ENCODE measurements at regions not wholly inside any gene's neighbourhood (a gene's known extent, or its start where the extent isn't known, plus 50 kb on each side); places are given as distances from the start of the nearest gene placed in this dataset.

GRCh38 chr1:95380909-95381308, 146.9 kb downstream of the RWDD3 start:
- DNase-seq: no peak
- no peaks in the 10 kb centered on the region for H3K36me3 Mint-ChIP-seq (ENCODE audit: low read depth)
- CTCF ChIA-PET: no interaction called here
- no peaks in the 10 kb centered on the region for H3K27me3 Mint-ChIP-seq (ENCODE audit: low read depth)
- no peak overlapping the region for H3K27ac Mint-ChIP-seq
- H3K4me3 Mint-ChIP-seq: no peak overlapping the region
- intact Hi-C loops (cut with micrococcal nuclease): no loop called here
- no peaks in the 10 kb centered on the region for H3K4me1 Mint-ChIP-seq (ENCODE audit: low read depth)
- no peaks in the 10 kb centered on the region for H3K9me3 Mint-ChIP-seq

DNA sequence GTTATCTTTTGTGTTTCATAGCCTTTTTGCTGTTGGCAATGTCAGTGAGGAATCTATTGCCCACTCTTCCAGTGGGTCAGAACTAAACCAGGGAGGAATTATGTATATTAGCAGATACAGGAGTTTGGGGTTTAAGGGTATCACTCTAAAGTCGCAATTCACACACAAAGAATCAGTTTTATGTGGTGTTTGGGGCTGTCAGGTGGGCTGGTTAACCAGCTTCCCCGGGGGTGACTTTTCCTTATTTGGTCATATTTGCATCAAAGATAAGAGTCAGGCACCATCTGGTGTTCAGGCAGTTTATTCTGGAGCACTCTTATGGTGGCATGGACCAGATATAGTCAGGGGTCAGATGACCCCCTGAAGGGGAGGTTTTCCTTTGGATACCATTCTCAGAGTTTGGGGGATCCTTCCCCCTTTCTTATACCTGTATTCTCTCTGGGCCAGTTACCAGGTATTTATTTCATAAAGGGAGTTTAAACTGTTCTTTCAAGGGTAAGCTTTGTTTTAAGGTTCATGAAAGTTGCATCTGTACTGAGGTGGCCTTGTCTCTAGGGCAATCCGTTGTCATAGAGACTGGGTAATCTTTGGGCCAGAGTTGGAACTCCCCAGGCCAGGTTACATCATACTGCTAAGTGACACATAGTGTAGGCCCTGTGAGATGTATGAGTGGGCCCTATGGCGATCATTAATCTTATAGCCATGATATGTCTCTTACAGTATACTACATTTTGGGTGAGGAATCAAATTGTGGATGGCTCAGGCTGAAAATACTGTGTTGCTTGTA, 148.2 kb downstream of the RWDD3 start:
- CTCF ChIA-PET: no interaction called here
- no peak for DNase-seq

GRCh38 chr1:95383111-95383510, 149.1 kb downstream of the RWDD3 start:
- CTCF ChIA-PET: no interaction called here
- intact Hi-C loops (cut with micrococcal nuclease): no loop called here
- no peaks in the 10 kb centered on the region for H3K27me3 Mint-ChIP-seq (ENCODE audit: low read depth)

More for the DNA sequence above, 148.2 kb downstream of the RWDD3 start:
- intact Hi-C loops (cut with micrococcal nuclease): no loop called here
- Mint-ChIP-seq H3K4me1 (ENCODE audit: low read depth) (no peaks in the 10 kb centered on the region), H3K4me3 (no peak overlapping the region), H3K27ac (no peak overlapping the region), H3K9me3 (no peaks in the 10 kb centered on the region), H3K27me3 (ENCODE audit: low read depth) (no peaks in the 10 kb centered on the region), H3K36me3 (ENCODE audit: low read depth) (no peaks in the 10 kb centered on the region)

GRCh38 chr1:95384567-95384966, 150.6 kb downstream of the RWDD3 start:
- Mint-ChIP-seq H3K27me3 (ENCODE audit: low read depth) (no peaks in the 10 kb centered on the region), H3K4me1 (ENCODE audit: low read depth) (no peaks in the 10 kb centered on the region), H3K27ac (no peak overlapping the region), H3K4me3 (no peak overlapping the region), H3K9me3 (no peaks in the 10 kb centered on the region), H3K36me3 (ENCODE audit: low read depth) (no peaks in the 10 kb centered on the region)
- peak; percentile 43 for DNase-seq
- intact Hi-C loops (cut with micrococcal nuclease): no loop called here
- CTCF ChIA-PET: no interaction called here

More at GRCh38 chr1:95383111-95383510, 149.1 kb downstream of the RWDD3 start:
- no peak for DNase-seq
- Mint-ChIP-seq H3K9me3 (no peaks in the 10 kb centered on the region), H3K4me1 (ENCODE audit: low read depth) (no peaks in the 10 kb centered on the region), H3K36me3 (ENCODE audit: low read depth) (no peaks in the 10 kb centered on the region), H3K4me3 (no peak overlapping the region), H3K27ac (no peak overlapping the region)

- Mint-ChIP-seq H3K27ac (no peak overlapping the region), H3K4me3 (no peak overlapping the region), H3K36me3 (ENCODE audit: low read depth) (no peaks in the 10 kb centered on the region), H3K4me1 (ENCODE audit: low read depth) (no peaks in the 10 kb centered on the region), H3K27me3 (ENCODE audit: low read depth) (no peaks in the 10 kb centered on the region), H3K9me3 (no peaks in the 10 kb centered on the region)
- intact Hi-C loops (cut with micrococcal nuclease): no loop called here
- no peak for DNase-seq
- CTCF ChIA-PET: no interaction called here
Measured at GRCh38 chr1:95386371-95386770, 152.4 kb downstream of the RWDD3 start.

DNA sequence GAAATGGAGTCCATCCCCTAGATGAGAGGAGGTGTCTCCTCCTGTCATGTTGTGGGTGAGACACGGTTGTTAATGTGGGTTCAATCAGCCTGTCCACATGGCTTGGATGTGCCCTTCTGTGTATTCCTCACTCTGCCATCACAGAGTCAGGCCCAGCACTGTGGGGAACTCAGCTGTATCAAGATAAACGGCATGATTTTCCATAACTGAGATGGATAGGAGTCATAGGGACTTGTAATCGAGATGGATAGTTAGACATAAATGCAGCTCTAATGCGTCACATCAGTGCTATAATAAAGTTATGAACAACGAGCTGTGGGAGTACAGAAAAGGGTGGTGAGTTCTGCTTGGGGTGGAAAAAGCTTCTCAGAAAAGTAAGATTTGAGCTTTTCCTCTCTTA, 152.9 kb downstream of the RWDD3 start:
- no peaks in the 10 kb centered on the region for H3K4me1 Mint-ChIP-seq (ENCODE audit: low read depth)
- no peak for DNase-seq
- no peak overlapping the region for H3K4me3 Mint-ChIP-seq
- no peaks in the 10 kb centered on the region for H3K27me3 Mint-ChIP-seq (ENCODE audit: low read depth)
- no peaks in the 10 kb centered on the region for H3K36me3 Mint-ChIP-seq (ENCODE audit: low read depth)
- no peaks in the 10 kb centered on the region for H3K9me3 Mint-ChIP-seq
- intact Hi-C loops (cut with micrococcal nuclease): no loop called here
- CTCF ChIA-PET: no interaction called here
- no peak overlapping the region for H3K27ac Mint-ChIP-seq

- CTCF ChIA-PET: no interaction called here
- H3K36me3 Mint-ChIP-seq (ENCODE audit: low read depth): no peaks in the 10 kb centered on the region
- H3K4me1 Mint-ChIP-seq (ENCODE audit: low read depth): no peaks in the 10 kb centered on the region
- DNase-seq: no peak
- H3K4me3 Mint-ChIP-seq: no peak overlapping the region
- intact Hi-C loops (cut with micrococcal nuclease): no loop called here
- H3K27me3 Mint-ChIP-seq (ENCODE audit: low read depth): peaks cover 2% of the 10 kb centered on the region
- no peak overlapping the region for H3K27ac Mint-ChIP-seq
- no peaks in the 10 kb centered on the region for H3K9me3 Mint-ChIP-seq
Measured at GRCh38 chr1:95388031-95388430, 154.0 kb downstream of the RWDD3 start.

GRCh38 chr1:95393434-95393833, 159.4 kb downstream of the RWDD3 start:
- no peaks in the 10 kb centered on the region for H3K36me3 Mint-ChIP-seq (ENCODE audit: low read depth)
- H3K4me1 Mint-ChIP-seq (ENCODE audit: low read depth): no peaks in the 10 kb centered on the region
- no peak overlapping the region for H3K4me3 Mint-ChIP-seq
- H3K9me3 Mint-ChIP-seq: no peaks in the 10 kb centered on the region
- CTCF ChIA-PET: no interaction called here
- no peak overlapping the region for H3K27ac Mint-ChIP-seq
- DNase-seq: no peak
- peaks cover 5% of the 10 kb centered on the region for H3K27me3 Mint-ChIP-seq (ENCODE audit: low read depth)
- intact Hi-C loops (cut with micrococcal nuclease): no loop called here

DNA sequence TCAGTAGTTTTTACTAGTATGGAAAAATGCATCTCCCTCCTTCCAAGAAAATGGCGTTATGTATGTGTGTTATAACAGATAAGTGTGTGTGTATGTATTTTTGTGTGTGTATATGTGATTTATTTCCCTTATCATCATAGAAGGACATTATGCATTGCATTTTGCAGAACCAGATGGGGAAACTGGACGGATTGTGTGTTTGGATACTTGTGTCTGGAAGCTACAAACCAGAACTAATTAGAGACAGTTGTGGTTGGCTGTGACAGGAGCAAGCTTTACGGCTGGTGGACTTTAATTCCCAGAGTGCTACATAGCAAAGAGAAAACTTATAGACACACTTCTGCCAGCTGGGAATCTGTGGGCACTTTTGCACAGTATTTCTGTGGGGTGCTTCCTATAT, 162.5 kb downstream of the RWDD3 start:
- no peak overlapping the region for H3K4me3 Mint-ChIP-seq
- peaks cover 8% of the 10 kb centered on the region for H3K27me3 Mint-ChIP-seq (ENCODE audit: low read depth)
- CTCF ChIA-PET: no interaction called here
- H3K27ac Mint-ChIP-seq: no peak overlapping the region
- no peaks in the 10 kb centered on the region for H3K4me1 Mint-ChIP-seq (ENCODE audit: low read depth)
- intact Hi-C loops (cut with micrococcal nuclease): no loop called here
- DNase-seq: no peak
- H3K36me3 Mint-ChIP-seq (ENCODE audit: low read depth): no peaks in the 10 kb centered on the region
- no peaks in the 10 kb centered on the region for H3K9me3 Mint-ChIP-seq

- CTCF ChIA-PET: no interaction called here
- Mint-ChIP-seq H3K4me1 (ENCODE audit: low read depth) (no peaks in the 10 kb centered on the region), H3K27ac (no peak overlapping the region), H3K9me3 (peaks cover 6% of the 10 kb centered on the region), H3K4me3 (no peak overlapping the region), H3K36me3 (ENCODE audit: low read depth) (no peaks in the 10 kb centered on the region), H3K27me3 (ENCODE audit: low read depth) (peaks cover 6% of the 10 kb centered on the region)
- no peak for DNase-seq
- intact Hi-C loops (cut with micrococcal nuclease): no loop called here
Measured at GRCh38 chr1:95402780-95403179, 168.8 kb downstream of the RWDD3 start.

GRCh38 chr1:95406279-95406678, 172.3 kb downstream of the RWDD3 start:
- intact Hi-C loops (cut with micrococcal nuclease): no loop called here
- peaks cover 6% of the 10 kb centered on the region for H3K9me3 Mint-ChIP-seq
- H3K36me3 Mint-ChIP-seq (ENCODE audit: low read depth): no peaks in the 10 kb centered on the region
- peaks cover 6% of the 10 kb centered on the region for H3K27me3 Mint-ChIP-seq (ENCODE audit: low read depth)
- DNase-seq: no peak
- no peaks in the 10 kb centered on the region for H3K4me1 Mint-ChIP-seq (ENCODE audit: low read depth)
- no peak overlapping the region for H3K4me3 Mint-ChIP-seq
- H3K27ac Mint-ChIP-seq: no peak overlapping the region
- CTCF ChIA-PET: no interaction called here

DNA sequence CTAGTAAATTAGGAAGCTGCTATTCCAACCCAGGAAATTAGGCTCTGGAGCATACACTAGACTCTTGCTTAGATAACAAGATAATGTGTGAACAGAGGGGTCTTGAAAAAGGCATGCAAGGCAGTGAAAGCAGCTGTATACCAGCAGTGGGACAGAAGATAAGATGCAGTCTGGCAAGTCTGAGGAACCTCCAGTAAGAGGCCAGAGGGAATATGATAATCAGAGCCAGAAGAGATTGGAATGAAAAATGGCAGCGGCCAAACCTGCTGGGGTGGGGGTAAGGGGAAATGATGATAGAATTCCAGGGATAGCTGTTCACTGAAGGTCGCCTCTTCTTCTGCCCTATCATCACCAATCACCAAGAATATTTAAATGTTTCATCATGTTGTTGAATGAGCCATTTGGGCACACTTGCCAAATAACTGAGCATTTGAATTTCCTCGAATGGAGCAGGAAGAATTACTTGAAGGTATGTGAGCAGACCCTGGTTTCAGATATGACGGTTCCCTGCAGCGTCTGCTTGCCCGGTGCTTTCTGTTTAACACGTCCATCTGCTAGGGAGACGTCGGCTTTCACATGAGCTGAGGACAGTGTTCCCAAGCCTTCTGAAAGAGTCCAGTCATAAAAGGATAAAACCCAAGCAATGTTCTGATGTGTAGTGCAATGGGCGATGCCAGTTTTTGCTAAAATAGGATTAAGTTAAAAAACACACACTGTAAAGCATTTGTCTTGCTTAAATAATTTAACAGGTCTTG, 173.3 kb downstream of the RWDD3 start:
- Mint-ChIP-seq H3K36me3 (ENCODE audit: low read depth) (no peaks in the 10 kb centered on the region), H3K27me3 (ENCODE audit: low read depth) (peaks cover 6% of the 10 kb centered on the region), H3K4me1 (ENCODE audit: low read depth) (no peaks in the 10 kb centered on the region), H3K4me3 (no peak overlapping the region), H3K27ac (no peak overlapping the region), H3K9me3 (peaks cover 6% of the 10 kb centered on the region)
- no peak for DNase-seq
- CTCF ChIA-PET: no interaction called here
- intact Hi-C loops (cut with micrococcal nuclease): no loop called here

- H3K36me3 Mint-ChIP-seq (ENCODE audit: low read depth): no peaks in the 10 kb centered on the region
- H3K9me3 Mint-ChIP-seq: peaks cover 6% of the 10 kb centered on the region
- DNase-seq: no peak
- CTCF ChIA-PET: no interaction called here
- peaks cover 6% of the 10 kb centered on the region for H3K27me3 Mint-ChIP-seq (ENCODE audit: low read depth)
- intact Hi-C loops (cut with micrococcal nuclease): no loop called here
- H3K27ac Mint-ChIP-seq: no peak overlapping the region
- no peak overlapping the region for H3K4me3 Mint-ChIP-seq
- H3K4me1 Mint-ChIP-seq (ENCODE audit: low read depth): no peaks in the 10 kb centered on the region
Measured at GRCh38 chr1:95407886-95408291, 173.9 kb downstream of the RWDD3 start.
